ENCODE measurements at regions not wholly inside any gene's neighbourhood (a gene's known extent, or its start where the extent isn't known, plus 50 kb on each side); places are given as distances from the start of the nearest gene placed in this dataset.

DNA sequence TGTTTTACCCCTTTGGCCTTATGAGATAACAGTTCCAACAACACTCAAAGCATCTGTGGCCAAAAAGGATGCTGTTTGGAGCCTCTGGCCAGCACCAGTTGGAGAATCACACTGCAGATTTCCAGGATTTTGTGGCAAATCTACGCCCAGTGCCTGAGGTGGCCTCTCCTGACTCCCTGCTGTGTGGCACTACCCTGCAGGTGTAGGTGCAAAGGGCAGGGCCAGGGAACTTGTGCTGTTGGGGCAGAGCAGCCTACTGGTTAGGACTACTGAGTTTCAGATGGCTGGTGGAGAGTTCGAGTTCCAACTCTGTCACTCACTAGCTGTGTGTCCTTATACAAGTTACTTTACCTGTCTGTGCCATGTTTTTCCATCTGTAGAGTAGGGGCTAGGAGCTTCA lies 170.5 kb downstream of the PTPRU start:
- TF ChIP-seq POLR2AphosphoS5 (IDR thresholded peaks at IDR 0.05) (no peak), POLR2A (IDR thresholded peaks at IDR 0.05) (no peak)

Data from upper lobe of left lung (tissue), 4 donors.